ENCODE measurements at regions not wholly inside any gene's neighbourhood (a gene's known extent, or its start where the extent isn't known, plus 50 kb on each side); places are given as distances from the start of the nearest gene placed in this dataset.

DNA sequence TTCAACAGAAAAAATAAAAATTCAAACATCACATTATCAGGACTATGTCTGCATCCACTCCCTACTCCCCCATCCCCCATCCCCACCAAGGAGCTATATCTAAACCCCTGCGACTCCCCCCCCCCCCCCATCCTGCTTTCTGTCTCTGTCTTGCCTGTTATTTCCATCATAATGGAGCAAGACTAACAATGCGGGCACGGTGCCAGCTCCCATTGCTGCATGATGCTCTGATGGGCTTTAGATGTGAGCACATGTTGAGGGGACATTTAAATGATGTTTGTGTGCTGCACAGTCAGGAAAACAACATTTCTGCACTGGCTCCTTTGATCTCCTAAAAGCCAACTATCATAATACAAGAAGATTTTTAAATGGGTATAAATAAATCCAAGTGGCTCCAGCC lies 644.2 kb upstream of the SETBP1 start:
- no peak overlapping the region for H3K27ac ChIP-seq
- no peak for TF ChIP-seq CTCF (IDR thresholded peaks at IDR 0.05)
- TF ChIP-seq ZFX (IDR thresholded peaks at IDR 0.05; ENCODE audit: borderline replicate concordance): no peak

DNA sequence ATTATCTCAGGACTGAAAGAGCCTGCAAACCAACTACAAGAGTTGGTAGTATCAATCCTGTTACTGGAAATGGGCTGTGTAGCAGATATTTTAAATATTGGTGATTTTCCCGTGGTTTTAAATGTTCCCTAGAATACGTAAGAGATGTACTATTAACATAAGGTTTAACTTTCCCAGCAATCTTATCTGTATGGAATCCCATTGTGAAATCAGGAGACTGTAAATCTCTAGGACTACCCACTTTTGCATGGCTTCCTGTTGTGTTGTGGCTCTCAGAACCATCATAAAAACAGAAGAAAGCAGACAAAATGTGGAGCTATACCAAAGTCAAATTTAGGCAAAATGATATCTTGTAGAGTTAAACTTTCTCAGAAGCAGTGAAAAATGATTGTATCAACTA lies 641.5 kb upstream of the SETBP1 start:
- H3K27ac ChIP-seq: no peak overlapping the region
- no peak for TF ChIP-seq CTCF (IDR thresholded peaks at IDR 0.05)
- TF ChIP-seq ZFX (IDR thresholded peaks at IDR 0.05; ENCODE audit: borderline replicate concordance): no peak

- no peak overlapping the region for H3K27ac ChIP-seq
- TF ChIP-seq CTCF (IDR thresholded peaks at IDR 0.05): no peak
- no peak for TF ChIP-seq ZFX (IDR thresholded peaks at IDR 0.05; ENCODE audit: borderline replicate concordance)
Observed at GRCh38 chr18:44039826-44040225, 640.9 kb upstream of the SETBP1 start.

DNA sequence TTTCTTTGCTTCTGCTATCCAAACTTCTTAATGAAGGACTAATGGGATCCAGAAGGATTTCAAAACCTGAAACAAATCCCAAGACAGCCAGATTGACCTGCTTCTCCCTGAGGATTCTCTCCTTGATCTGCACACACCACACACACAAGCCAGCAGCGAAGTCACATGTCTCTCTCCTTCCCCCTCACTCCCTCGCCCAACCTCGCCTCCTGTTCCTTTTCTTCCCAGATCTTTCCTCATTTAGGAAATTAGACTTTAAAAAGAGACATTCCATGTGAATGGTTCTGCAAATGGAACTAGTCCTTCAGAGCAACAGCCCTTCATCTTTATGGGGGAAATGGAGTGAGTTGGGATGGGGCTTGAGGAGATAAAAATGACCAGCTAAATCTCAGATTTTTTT lies 639.1 kb upstream of the SETBP1 start:
- TF ChIP-seq CTCF (IDR thresholded peaks at IDR 0.05) (no peak), ZFX (IDR thresholded peaks at IDR 0.05; ENCODE audit: borderline replicate concordance) (no peak)
- H3K27ac ChIP-seq: no peak overlapping the region

DNA sequence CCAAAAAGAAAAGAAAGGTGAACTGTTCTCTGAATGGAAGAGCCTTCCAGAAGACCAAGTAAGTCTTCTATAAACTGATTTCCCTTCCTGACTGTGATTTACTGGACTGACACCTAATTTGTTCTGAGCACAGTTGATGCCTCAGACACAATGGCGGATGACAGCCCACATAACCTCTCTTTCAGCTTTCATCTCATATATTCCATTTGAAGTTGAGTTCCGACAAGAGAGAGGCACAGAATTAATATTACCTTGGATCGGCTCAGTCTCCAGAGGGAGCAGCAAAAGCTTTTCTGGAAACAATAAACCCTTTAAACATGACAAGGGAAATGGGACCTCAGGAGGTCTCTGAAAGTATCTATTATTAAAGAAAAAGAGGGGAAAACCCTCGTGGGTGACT lies 638.7 kb upstream of the SETBP1 start:
- TF ChIP-seq ZFX (IDR thresholded peaks at IDR 0.05; ENCODE audit: borderline replicate concordance) (no peak), CTCF (IDR thresholded peaks at IDR 0.05) (no peak)
- H3K27ac ChIP-seq: no peak overlapping the region

GRCh38 chr18:44046376-44046975 lies 634.2 kb upstream of the SETBP1 start:
- H3K27ac ChIP-seq: no peak overlapping the region
- no peak for TF ChIP-seq CTCF (IDR thresholded peaks at IDR 0.05)
- no peak for TF ChIP-seq ZFX (IDR thresholded peaks at IDR 0.05; ENCODE audit: borderline replicate concordance)

- TF ChIP-seq CTCF (IDR thresholded peaks at IDR 0.05): no peak
- no peak for TF ChIP-seq ZFX (IDR thresholded peaks at IDR 0.05; ENCODE audit: borderline replicate concordance)
- H3K27ac ChIP-seq: no peak overlapping the region
Observed at GRCh38 chr18:44047585-44047984, 633.1 kb upstream of the SETBP1 start.
